LNCaP clone FGC (cell line): ENCODE measurements at regions not wholly inside any gene's neighbourhood (a gene's known extent, or its start where the extent isn't known, plus 50 kb on each side); places are given as distances from the start of the nearest gene placed in this dataset.
A peak's percentile ranks its signal among the peaks of the same experiment; 100 is the strongest.

ENCODE experiments used
- DNase-seq: peaks from one replicate; pipeline ENCODE4 v3.0.0-alpha.2; 2011; ENCODE audit warnings: low read depth
- H3K4me3 ChIP-seq: 2 replicates; pipeline ENCODE4 v1.5.1; 2011; ENCODE audit warnings: mild to moderate bottlenecking, low read depth, low read length, control low read depth
- CTCF ChIP-seq: IDR thresholded peaks from 2 replicates; pipeline ENCODE4 v1.5.1; 2012; ENCODE audit warnings: mild to moderate bottlenecking; ENCODE audit not compliant: control insufficient read depth, insufficient read depth; ENCODE audit errors: extremely low read depth

GRCh38 chr6:21469213-21469612 lies 124.3 kb upstream of the SOX4 start:
- no peak for DNase-seq
- H3K4me3 ChIP-seq, result no peak overlapping the region
- TF ChIP-seq CTCF, result no peak

GRCh38 chr6:21476112-21476511 lies 117.4 kb upstream of the SOX4 start:
- TF ChIP-seq CTCF, result no peak
- DNase-seq, result no peak
- H3K4me3 ChIP-seq, result no peak overlapping the region

GRCh38 chr6:21478411-21478810 lies 115.1 kb upstream of the SOX4 start:
- H3K4me3 ChIP-seq, result no peak overlapping the region
- DNase-seq, result no peak
- no peak for TF ChIP-seq CTCF

GRCh38 chr6:21478883-21479539 lies 114.5 kb upstream of the SOX4 start:
- no peak for TF ChIP-seq CTCF
- H3K4me3 ChIP-seq, result peak overlapping the region; percentile 15; the same call in 1 of the 2 replicates
- peak; percentile 71 for DNase-seq

GRCh38 chr6:21486115-21486514 lies 107.4 kb upstream of the SOX4 start:
- no peak for TF ChIP-seq CTCF
- DNase-seq, result no peak
- no peak overlapping the region for H3K4me3 ChIP-seq

GRCh38 chr6:21489826-21490225 lies 103.7 kb upstream of the SOX4 start:
- DNase-seq, result no peak
- no peak overlapping the region for H3K4me3 ChIP-seq
- TF ChIP-seq CTCF, result no peak

GRCh38 chr6:21491955-21492354 lies 101.6 kb upstream of the SOX4 start:
- no peak overlapping the region for H3K4me3 ChIP-seq
- no peak for TF ChIP-seq CTCF
- no peak for DNase-seq
